Activated CD4-positive, CD25-positive, alpha-beta regulatory T cell (primary cell): ENCODE measurements at regions not wholly inside any gene's neighbourhood (a gene's known extent, or its start where the extent isn't known, plus 50 kb on each side); places are given as distances from the start of the nearest gene placed in this dataset.
A peak's percentile ranks its signal among the peaks of the same experiment; 100 is the strongest.
"Not testable (repeated sequence)": the region's sequence is repeated elsewhere in the genome, so short reads cannot be mapped to it uniquely, and the experiment has no call there.

ENCODE experiments used
- DNase-seq, 4 experiments: peaks; one replicate each; lab custom pipeline; 2025; lab: John Stamatoyannopoulos, UW

GRCh38 chr2:235105821-235106359, 154.1 kb downstream of the SH3BP4 start:
- DNase-seq: no peak

GRCh38 chr2:235106874-235107639, 155.2 kb downstream of the SH3BP4 start:
- DNase-seq: no peak

GRCh38 chr2:235107640-235107951, 155.8 kb downstream of the SH3BP4 start:
- no peak for DNase-seq

- not testable (repeated sequence) for DNase-seq
Observed at GRCh38 chr2:235109561-235109960, 157.7 kb downstream of the SH3BP4 start.

- no peak for DNase-seq
Observed at GRCh38 chr2:235112365-235112764, 160.5 kb downstream of the SH3BP4 start.

GRCh38 chr2:235113854-235114253, 162.0 kb downstream of the SH3BP4 start:
- DNase-seq: no peak

GRCh38 chr2:235114286-235114685, 162.5 kb downstream of the SH3BP4 start:
- DNase-seq: no peak

- no peak for DNase-seq
Observed at GRCh38 chr2:235115521-235115920, 163.7 kb downstream of the SH3BP4 start.

GRCh38 chr2:235116885-235117492, 165.2 kb downstream of the SH3BP4 start:
- DNase-seq: no peak

- no peak for DNase-seq
Observed at GRCh38 chr2:235126768-235127167, 175.0 kb downstream of the SH3BP4 start.

GRCh38 chr2:235127931-235128330, 176.1 kb downstream of the SH3BP4 start:
- no peak for DNase-seq

GRCh38 chr2:235129850-235130249, 178.0 kb downstream of the SH3BP4 start:
- DNase-seq: no peak

GRCh38 chr2:235131334-235132305, 179.8 kb downstream of the SH3BP4 start:
- DNase-seq: no peak

GRCh38 chr2:235132651-235133050, 180.8 kb downstream of the SH3BP4 start:
- no peak for DNase-seq

- DNase-seq: no peak
Observed at GRCh38 chr2:235133837-235134236, 182.0 kb downstream of the SH3BP4 start.

GRCh38 chr2:235134420-235134819, 182.6 kb downstream of the SH3BP4 start:
- DNase-seq: no peak

GRCh38 chr2:235135195-235135965, 183.6 kb downstream of the SH3BP4 start:
- no peak for DNase-seq

- DNase-seq: peak in 2 of 4 experiments; percentile 4 to 5
Observed at GRCh38 chr2:235135990-235136561, 184.3 kb downstream of the SH3BP4 start.

- DNase-seq: no peak
Observed at GRCh38 chr2:235138339-235138738, 186.5 kb downstream of the SH3BP4 start.

- DNase-seq: no peak
Observed at GRCh38 chr2:235139956-235140800, 188.4 kb downstream of the SH3BP4 start.

- no peak for DNase-seq
Observed at GRCh38 chr2:235140801-235141081, 188.9 kb downstream of the SH3BP4 start.
